ENCODE measurements at regions not wholly inside any gene's neighbourhood (a gene's known extent, or its start where the extent isn't known, plus 50 kb on each side); places are given as distances from the start of the nearest gene placed in this dataset.

DNA sequence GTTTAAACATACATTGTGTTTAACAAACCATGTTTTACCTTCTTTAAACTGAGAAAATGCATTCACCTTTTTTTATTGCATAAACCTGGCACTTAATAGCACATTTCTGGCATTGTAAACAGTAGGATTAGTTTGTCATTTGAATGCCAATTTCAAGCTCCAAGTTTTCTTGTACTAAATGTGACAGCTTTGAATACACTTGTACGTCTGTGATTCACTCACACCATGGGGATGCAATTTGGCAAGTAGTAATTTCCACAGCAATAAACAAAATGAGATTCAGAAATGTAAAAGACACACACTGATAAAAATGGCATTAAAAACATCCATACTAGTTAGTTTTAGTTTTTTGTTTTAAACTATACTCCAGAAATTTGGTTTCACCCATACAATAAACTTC lies 598.9 kb downstream of the SI start:
- no peak for ATAC-seq
- POLR2A ChIA-PET, result no interaction called here
- no peak overlapping the region for H3K27ac ChIP-seq (ENCODE audit: low read depth, low read length)

More for the DNA sequence above, 598.9 kb downstream of the SI start:
- Histone ChIP-seq H3K4me3 (replicated peaks in 1 of 2; ENCODE audit: low read depth in 1 of 2, low read length in 2 of 2) (no peak overlapping the region), H3K27me3 (ENCODE audit: insufficient read depth, low read length) (no peaks in the 10 kb centered on the region), H3K9ac (ENCODE audit: low read length) (no peak overlapping the region), H2AFZ (ENCODE audit: low read depth, low read length, poor library complexity, severe bottlenecking) (no peak overlapping the region), H3K36me3 (ENCODE audit: control insufficient read depth in 1 of 2, insufficient read depth in 2 of 2, low read length in 2 of 2) (no peaks in the 10 kb centered on the region), H3K9me2 (ENCODE audit: insufficient read depth) (no peaks in the 10 kb centered on the region), H3K4me2 (ENCODE audit: low read length) (no peak overlapping the region), H3K79me2 (ENCODE audit: insufficient read depth, low read length) (no peaks in the 10 kb centered on the region), H3K4me1 (ENCODE audit: control insufficient read depth in 1 of 2, insufficient read depth in 2 of 2, low read length in 2 of 2) (no peaks in the 10 kb centered on the region), H4K20me1 (ENCODE audit: insufficient read depth) (no peaks in the 10 kb centered on the region), H3K9me3 (ENCODE audit: control insufficient read depth in 1 of 2, insufficient read depth in 1 of 2, low read depth in 1 of 2, low read length in 2 of 2) (no peaks in the 10 kb centered on the region)
- no peak for DNase-seq (ENCODE audit: low read depth, low spot score)
- intact Hi-C loops (cut with micrococcal nuclease), result no loop called here
- ChIA-PET CTCF (no interaction called here), RAD21 (ENCODE audit: low non-redundant PET in 1 of 2, low total read pairs in 2 of 2, uncharacterized antibody in 2 of 2, unreplicated experiment in 2 of 2) (no interaction called here)
- BruUV-seq (replicated peaks), result no TSS peak
- TF ChIP-seq YY1 (IDR thresholded peaks at IDR 0.05; ENCODE audit: extremely low read depth, insufficient replicate concordance, low read depth, low read length) (no peak), CEBPB (IDR thresholded peaks at IDR 0.05; ENCODE audit: low read depth) (no peak), SRF (IDR thresholded peaks at IDR 0.05; ENCODE audit: low read depth) (no peak), POLR2AphosphoS5 (IDR thresholded peaks at IDR 0.05; ENCODE audit: low read depth, low read length) (no peak), RAD21 (IDR thresholded peaks at IDR 0.05; ENCODE audit: low read depth) (no peak), SIN3A (IDR thresholded peaks at IDR 0.05; ENCODE audit: low read depth) (no peak), EZH2phosphoT487 (IDR thresholded peaks at IDR 0.05; ENCODE audit: borderline replicate concordance) (no peak), CBX3 (IDR thresholded peaks at IDR 0.05; ENCODE audit: low read depth) (no peak), EGR1 (IDR thresholded peaks at IDR 0.05; ENCODE audit: low read depth) (no peak), EZH2 (IDR thresholded peaks at IDR 0.05) (no peak), CTCF (IDR thresholded peaks at IDR 0.05 in 2 of 3, conservative IDR thresholded peaks at IDR 0.05 in 1 of 3; ENCODE audit: borderline replicate concordance in 1 of 3, insufficient read depth in 1 of 3, low read depth in 2 of 3, low read length in 2 of 3) (no peak), POLR2A (IDR thresholded peaks at IDR 0.05; ENCODE audit: borderline replicate concordance, extremely low read depth, insufficient read depth, insufficient read length) (no peak)
- TF ChIP-seq, protein P1, sequence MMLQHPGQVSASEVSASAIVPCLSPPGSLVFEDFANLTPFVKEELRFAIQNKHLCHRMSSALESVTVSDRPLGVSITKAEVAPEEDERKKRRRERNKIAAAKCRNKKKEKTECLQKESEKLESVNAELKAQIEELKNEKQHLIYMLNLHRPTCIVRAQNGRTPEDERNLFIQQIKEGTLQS (IDR thresholded peaks at IDR 0.05), result no peak
- TF ChIP-seq, protein P2, sequence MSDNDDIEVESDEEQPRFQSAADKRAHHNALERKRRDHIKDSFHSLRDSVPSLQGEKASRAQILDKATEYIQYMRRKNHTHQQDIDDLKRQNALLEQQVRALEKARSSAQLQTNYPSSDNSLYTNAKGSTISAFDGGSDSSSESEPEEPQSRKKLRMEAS (IDR thresholded peaks at IDR 0.05), result no peak

All from HCT116 (cell line).